ENCODE measurements at regions not wholly inside any gene's neighbourhood (a gene's known extent, or its start where the extent isn't known, plus 50 kb on each side); places are given as distances from the start of the nearest gene placed in this dataset.

DNA sequence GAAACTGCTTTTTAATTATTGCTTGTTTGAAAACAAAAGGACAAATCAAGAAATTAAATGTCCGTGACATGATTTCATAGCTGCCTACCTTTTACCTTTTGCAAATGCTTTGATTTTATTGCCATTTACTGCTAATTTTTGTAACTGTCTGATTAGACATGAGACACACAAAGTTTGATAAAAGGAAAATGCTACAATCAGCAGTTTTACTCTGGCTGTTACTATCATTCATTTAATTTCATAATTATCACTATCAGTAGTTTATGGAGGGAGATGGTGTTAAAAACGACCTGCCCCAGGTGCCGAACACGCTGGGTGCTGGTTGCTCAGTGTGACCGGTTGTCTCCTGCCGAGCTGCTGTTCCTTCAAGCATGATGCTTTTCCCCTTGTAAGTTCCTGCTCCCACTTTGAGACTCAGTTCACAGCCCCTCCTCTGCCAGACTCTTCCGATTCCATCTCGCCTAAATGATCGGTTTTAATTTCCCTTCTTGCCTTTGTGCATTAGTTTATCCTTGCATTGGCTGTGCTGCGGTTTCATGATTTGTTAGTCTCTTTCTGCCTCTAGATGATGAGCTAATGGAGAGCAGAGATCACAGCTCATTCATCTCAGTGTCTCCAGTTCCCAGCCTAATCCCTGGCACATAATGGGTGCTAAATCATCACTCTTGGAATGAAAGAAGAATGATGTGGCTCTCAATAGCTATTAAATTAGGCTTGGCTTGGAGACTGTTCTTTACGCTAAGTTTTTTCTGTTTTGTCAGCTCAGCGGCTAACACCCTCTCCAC, 110.6 kb downstream of the PFKFB3 start:
- no peak for TF ChIP-seq SUZ12 (IDR thresholded peaks at IDR 0.05)
- TF ChIP-seq LEF1 (IDR thresholded peaks at IDR 0.05; ENCODE audit: borderline replicate concordance) = no peak
- no peak for TF ChIP-seq CTBP1 (IDR thresholded peaks at IDR 0.05; ENCODE audit: borderline replicate concordance)
- no peak for TF ChIP-seq BHLHE40 (IDR thresholded peaks at IDR 0.05; ENCODE audit: borderline replicate concordance)
- no peak for TF ChIP-seq FOXM1 (IDR thresholded peaks at IDR 0.05; ENCODE audit: borderline replicate concordance)
- TF ChIP-seq ZNF384 (IDR thresholded peaks at IDR 0.05) = no peak
- no peak for TF ChIP-seq ARNT (IDR thresholded peaks at IDR 0.05)

Data from HEK293T (cell line).